HTR-8/SVneo (cell line): ENCODE measurements at regions not wholly inside any gene's neighbourhood (a gene's known extent, or its start where the extent isn't known, plus 50 kb on each side); places are given as distances from the start of the nearest gene placed in this dataset.
"Not testable (repeated sequence)": the region's sequence is repeated elsewhere in the genome, so short reads cannot be mapped to it uniquely, and the experiment has no call there.

Source experiments
- DNase-seq: peaks from one replicate; pipeline ENCODE4 v3.0.0; 2011; ENCODE audit warnings: low spot score, mixed read lengths; ENCODE audit not compliant: insufficient read length
- FAIRE-seq: peaks from 2 replicates; lab custom pipeline; 2011; peaks lifted over from hg19 to GRCh38; lab: Jason Lieb, UNC

DNA sequence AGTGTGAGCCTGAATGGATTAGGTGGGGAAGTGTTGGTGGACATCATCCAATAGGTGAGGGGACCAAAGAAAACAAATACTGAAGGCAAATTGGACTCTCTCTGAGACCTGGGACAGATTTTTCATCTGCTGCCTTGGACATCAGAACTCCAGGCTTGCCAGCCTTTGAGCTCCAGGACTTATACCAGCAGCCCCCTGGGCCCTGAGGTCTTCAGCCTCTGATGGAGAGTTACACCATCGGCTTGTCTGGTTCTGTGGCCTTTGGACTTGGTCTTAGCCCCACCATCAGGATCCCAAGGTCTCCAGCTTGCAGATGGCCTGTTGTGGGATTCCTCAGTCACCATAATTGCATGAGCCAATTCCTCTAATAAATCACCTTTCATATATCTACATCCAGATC is 80.8 kb upstream of the SLC8A3 start:
- FAIRE-seq (no peak), DNase-seq (no peak)

DNA sequence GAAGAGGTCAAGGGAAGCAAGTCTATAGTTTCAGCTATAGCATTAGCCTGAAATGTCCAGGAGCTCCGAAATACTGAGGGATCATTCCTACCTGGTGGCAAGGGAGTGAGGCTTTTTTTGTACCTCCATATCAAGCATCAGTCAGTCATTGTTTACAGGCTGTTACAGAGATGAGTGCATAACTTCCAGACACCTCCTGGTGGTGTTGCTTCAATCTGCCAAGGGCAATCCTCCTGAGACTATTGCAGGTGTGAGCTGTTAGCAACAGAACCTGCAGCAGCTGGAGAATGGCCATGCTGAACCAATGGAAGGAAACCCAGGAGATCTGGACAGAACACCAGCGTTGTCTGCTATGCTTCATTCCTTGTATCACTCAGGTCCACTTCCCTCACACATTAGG is 80.0 kb upstream of the SLC8A3 start:
- FAIRE-seq (peak; percentile 90), DNase-seq (no peak)

DNA sequence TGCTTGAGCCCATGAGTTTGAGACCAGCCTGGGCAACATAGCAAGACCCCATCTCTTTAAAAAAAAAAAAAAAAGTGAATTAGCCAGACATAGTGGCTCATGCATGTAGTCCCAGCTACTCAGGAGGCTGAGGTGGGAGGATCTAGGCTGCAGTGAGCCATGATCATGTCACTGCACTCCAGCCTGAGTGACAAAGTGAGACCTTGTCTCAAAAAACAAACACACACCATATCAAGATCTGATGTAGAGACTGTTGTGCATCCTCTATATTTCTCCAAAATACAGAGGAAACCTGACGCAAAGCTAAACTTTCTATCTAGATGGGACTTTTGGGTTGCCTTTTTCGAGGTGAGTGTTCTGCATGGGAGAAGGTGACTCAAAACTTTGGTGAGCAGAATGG is 77.4 kb upstream of the SLC8A3 start:
- no peak for FAIRE-seq
- DNase-seq = no peak

DNA sequence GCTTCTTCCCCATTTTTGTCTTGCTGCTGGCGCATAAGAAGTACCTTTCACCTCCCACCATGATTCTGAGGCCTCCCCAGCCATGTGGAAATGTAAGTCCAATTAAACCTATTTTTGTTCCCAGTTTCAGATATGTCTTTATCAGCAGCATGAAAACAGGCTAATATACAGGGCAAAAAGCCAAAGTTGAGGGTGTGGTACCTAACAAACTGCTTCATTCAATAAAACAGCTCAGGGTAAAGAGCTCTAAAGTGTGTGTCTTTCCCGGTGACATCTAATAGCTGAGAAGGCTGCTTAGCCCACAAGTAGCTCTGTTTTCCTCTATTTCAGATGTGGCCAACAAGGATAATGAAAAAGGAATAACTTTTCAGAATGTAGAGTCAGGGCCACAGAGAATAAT is 76.7 kb upstream of the SLC8A3 start:
- DNase-seq = no peak
- peak; percentile 72 for FAIRE-seq

DNA sequence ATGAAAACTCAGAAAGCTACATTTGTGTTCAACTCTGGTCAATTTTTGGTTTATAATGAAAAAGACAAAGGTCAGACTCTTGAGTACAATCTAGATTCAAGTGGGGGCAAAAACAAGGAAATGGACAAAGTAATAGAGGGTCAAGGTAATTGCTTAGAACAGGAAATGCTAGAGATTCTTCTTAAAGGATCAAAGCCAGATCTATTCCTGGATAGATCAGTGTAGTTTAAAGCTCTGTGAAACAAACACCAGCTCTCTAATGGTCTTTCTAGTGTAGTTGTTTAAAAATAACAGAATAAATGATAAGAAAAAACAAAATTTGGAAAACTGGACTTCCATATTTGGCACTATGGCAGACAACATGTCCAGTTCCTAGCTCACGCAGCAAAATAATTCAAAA is 70.7 kb upstream of the SLC8A3 start:
- DNase-seq (no peak), FAIRE-seq (no peak)

DNA sequence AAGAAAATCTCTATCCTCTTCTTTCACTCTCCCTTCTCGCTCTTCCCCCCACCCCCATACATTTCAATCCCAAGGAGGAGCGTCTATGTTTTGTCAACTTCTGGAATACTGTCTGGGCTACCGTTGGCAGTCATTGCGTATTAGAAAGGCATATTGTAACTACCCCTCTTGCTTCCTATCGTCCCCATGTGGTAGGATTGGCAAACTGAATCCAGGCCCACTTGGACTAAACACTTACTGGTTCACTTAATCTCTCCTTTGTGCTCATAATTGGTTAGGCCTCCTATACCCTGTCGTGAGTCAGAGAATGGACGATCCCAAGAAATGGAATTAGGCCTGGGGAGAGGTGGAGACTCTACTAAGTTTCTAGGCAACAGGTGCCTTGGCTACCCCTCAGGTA is 68.8 kb upstream of the SLC8A3 start:
- peak; percentile 85 for FAIRE-seq
- DNase-seq = peak; percentile 45

DNA sequence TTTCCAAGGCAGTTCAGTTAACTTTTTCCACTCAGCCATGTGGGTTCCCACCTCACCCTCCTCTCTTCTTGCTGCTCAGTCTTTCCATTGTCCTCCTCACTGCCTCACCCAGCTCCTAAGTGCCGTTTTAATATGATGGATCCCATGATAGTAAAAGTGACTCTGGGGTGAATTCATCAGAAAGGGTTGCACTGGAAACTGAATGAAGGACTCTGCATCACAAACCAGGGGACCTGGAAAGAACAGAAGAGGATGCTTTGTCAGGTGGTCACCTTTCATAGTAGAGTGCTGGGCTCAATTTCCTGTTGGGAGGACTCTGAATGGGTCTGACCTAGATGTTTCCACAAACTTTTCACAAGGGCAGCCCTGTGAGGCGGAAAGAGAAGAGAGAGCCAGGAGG is 67.8 kb upstream of the SLC8A3 start:
- FAIRE-seq = no peak
- no peak for DNase-seq

DNA sequence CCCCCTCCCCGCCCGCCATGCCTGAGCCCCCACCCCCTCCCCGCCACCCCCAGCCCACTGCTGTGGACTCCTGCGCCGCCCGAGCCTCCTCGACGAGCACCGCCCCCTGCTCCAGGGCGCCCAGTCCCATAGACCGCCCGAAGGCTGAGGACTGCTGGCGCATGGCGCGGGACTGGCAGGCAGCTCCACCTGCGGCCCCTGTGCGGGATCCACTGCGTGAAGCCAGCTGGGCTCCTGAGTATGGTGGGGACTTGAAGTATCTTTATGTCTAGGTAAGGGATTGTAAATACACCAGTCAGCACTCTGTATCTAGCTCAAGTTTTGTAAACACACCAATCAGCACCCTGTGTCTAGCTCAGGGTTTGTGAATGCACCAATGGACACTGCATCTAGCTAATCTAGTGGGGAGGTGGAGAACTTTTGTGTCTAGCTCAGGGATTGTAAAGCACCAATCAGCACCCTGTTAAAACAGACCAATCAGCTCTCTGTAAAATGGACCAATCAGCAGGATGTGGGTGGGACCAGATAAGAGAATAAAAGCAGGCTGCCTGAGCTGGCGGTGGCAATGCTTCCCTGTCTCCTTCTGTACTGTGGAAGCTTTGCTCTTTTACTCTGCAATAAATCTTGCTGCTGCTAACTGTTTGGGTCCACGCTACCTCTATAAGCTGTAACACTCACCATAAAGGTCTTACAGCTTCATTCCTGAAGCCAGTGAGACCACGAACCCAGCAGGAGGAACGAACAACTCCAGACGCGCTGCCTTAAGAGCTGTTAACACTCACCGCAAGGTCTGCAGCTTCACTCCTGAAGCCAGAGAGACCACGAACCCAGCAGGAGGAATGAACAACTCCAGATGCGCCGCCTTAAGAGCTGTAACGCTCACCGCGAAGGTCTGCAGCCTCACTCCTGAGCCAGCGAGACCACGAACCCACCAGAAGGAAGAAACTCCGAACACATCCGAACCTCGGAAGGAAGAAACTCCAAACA is 66.6 kb upstream of the SLC8A3 start:
- DNase-seq = not testable (repeated sequence)
- FAIRE-seq = peak; percentile 77

DNA sequence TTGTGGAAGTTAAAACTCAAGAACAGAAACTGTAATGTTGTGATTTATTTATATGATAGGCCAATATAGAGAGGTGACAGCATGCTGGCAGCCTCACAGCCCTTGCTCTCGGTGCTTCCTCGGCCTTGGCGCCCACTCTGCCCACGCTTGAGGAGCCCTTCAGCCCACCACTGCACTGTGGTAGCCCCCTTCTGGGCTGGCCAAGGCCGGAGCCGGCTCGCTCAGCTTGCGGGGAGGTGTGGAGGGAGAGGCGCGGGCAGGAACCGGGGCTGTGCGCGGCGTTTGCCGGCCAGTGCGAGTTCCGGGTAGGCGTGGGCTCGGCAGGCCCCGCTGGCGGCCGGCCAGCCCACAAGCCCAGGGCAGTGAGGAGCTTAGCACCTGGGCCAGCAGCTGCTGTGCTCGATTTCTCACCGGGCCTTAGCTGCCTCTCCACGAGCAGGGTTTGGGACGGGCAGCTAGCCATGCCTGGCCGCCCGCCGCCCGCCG is 65.8 kb upstream of the SLC8A3 start:
- FAIRE-seq (peak; percentile 89), DNase-seq (peak; percentile 29)

DNA sequence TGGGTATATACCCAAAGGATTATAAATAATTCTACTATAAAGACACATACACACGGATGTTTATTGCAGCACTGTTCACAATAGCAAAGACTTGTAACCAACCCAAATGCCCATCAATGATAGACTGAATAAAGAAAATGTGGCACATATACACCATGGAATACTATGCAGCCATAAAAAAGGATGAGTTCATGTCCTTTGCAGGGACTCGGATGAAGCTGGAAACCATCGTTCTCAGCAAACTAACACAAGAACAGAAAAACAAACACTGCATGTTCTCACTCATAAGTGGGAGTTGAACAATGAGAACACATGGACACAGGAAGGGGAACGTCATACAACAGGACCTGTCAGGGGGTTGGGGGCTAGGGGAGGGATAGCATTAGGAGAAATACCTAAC is 64.8 kb upstream of the SLC8A3 start:
- FAIRE-seq, DNase-seq: not testable (repeated sequence)

DNA sequence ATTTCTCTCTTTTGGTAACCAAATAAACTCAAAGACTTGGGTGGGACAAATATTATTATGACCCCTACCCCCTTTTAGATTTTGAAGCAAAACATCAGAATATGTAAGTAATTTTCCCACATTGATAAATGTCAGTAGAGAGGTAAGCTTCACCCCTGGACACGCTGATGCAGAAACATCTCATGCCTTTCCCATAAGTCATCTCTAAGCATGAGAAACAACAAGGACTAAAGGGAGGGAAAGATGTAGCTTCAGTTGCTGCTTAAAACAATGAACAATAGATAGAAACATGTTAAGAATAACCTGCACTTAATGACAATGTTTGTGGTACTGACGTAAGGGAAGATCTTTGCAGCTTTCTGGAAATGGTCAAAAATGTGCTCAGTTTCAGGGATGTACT is 56.3 kb upstream of the SLC8A3 start:
- FAIRE-seq (peak; percentile 74), DNase-seq (no peak)

DNA sequence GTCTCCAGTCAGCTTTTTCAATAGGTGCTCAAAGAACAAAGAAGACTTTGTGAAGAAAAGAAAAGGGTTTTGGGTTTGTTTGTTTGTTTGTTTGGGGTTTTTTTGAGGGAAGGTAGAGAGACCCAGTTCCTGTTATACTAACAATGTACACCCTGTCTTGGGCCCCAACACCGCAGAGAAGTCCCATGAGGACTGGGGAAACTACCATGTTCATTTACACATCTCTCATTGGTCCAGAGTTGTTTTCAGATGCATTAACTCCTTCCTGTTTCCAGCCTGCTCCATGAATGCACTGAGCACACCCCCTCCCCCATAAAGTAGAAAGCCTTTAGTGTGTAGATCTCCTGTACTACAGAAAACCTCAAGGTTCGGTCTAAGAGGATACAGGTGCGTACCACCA is 51.1 kb upstream of the SLC8A3 start:
- DNase-seq (no peak), FAIRE-seq (no peak)

DNA sequence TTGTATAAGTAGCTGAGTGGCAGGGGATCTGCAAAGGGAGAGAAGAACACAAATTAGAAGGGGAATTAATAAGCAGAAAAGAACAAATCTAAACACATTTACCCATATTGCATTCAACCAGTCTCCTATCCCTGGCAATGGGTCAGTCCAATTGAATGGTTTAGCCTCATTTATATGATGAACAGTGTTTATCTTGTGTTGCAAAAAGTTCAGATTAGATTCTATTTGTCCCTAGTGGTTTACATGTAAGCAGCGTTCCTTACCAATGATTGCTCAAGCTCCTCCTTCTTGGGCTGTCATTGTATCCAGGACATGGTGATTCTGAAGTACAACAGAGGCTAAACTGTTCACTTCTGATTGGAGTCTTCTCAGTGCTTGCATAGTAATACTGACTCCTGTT is 49.9 kb upstream of the SLC8A3 start:
- not testable (repeated sequence) for DNase-seq
- FAIRE-seq = peak; percentile 97
